ENCODE measurements at regions not wholly inside any gene's neighbourhood (a gene's known extent, or its start where the extent isn't known, plus 50 kb on each side); places are given as distances from the start of the nearest gene placed in this dataset.

DNA sequence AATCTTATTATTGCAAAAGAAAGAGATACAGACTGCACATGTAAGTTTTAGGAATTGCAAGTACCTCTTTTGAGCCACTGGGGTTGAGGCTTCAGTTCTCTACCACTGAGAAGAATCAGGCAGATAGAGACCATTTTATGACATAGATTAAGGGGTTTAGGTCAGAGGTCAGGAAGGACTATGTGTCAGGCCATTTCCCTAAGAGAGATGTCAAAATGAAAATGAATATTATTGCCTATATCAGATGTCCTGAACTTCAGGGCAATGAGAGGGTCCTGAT is 113.7 kb downstream of the GATA6 start:
- TF ChIP-seq TAF1 (IDR thresholded peaks at IDR 0.05; ENCODE audit: borderline replicate concordance, insufficient read depth, low read length) (no peak), SIN3A (IDR thresholded peaks at IDR 0.05; ENCODE audit: borderline replicate concordance, insufficient read depth, low read length) (no peak), FOXP2 (optimal IDR thresholded peaks at IDR 0.05; ENCODE audit: borderline replicate concordance, extremely low read depth, extremely low read length, insufficient read depth) (no peak), POLR2AphosphoS5 (IDR thresholded peaks at IDR 0.05; ENCODE audit: low read depth, low read length) (no peak)
- TF ChIP-seq, protein P1, sequence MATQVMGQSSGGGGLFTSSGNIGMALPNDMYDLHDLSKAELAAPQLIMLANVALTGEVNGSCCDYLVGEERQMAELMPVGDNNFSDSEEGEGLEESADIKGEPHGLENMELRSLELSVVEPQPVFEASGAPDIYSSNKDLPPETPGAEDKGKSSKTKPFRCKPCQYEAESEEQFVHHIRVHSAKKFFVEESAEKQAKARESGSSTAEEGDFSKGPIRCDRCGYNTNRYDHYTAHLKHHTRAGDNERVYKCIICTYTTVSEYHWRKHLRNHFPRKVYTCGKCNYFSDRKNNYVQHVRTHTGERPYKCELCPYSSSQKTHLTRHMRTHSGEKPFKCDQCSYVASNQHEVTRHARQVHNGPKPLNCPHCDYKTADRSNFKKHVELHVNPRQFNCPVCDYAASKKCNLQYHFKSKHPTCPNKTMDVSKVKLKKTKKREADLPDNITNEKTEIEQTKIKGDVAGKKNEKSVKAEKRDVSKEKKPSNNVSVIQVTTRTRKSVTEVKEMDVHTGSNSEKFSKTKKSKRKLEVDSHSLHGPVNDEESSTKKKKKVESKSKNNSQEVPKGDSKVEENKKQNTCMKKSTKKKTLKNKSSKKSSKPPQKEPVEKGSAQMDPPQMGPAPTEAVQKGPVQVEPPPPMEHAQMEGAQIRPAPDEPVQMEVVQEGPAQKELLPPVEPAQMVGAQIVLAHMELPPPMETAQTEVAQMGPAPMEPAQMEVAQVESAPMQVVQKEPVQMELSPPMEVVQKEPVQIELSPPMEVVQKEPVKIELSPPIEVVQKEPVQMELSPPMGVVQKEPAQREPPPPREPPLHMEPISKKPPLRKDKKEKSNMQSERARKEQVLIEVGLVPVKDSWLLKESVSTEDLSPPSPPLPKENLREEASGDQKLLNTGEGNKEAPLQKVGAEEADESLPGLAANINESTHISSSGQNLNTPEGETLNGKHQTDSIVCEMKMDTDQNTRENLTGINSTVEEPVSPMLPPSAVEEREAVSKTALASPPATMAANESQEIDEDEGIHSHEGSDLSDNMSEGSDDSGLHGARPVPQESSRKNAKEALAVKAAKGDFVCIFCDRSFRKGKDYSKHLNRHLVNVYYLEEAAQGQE (IDR thresholded peaks at IDR 0.05; ENCODE audit: insufficient read depth in 1 of 2, low read depth in 2 of 2, low read length in 2 of 2) = no peak

DNA sequence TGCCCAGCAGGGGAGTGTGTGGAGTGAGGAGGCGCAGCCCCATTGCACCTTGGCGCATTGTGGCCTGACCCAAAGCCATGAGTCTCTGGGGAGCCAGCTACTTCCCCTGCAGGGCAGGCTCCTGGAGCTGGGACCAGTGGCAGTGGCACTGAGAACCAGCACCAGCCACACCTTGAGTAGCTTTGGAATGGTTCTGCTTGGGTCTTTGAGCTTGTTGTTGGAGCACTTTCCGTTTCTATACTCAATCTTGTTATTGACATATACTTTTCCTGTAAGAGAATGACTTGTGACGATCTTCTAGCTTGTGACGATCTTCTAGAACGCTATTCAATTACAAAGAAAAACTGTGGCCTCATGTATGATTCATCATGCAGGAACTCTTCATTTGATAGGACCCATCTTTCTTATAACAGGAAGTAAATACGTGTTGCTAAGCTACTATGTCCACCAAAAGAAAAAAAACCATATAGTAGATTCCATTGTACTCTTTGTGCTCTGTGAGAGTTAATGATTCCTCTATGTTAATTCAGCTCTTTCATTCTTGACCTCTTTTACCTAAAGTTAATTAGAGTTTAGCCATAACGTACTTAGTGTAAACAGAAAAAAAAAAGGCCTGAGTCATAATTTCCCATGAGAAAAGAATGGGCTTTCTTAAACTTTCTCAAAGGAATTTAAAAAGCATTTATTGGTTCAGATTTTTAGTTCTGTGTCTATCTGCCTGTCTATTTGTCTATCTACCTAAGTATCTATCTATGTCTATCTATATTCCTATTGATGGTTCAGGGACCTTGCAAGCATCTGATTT is 113.1 kb downstream of the GATA6 start:
- no peak for TF ChIP-seq FOXP2 (optimal IDR thresholded peaks at IDR 0.05; ENCODE audit: borderline replicate concordance, extremely low read depth, extremely low read length, insufficient read depth)
- TF ChIP-seq, protein P1 (IDR thresholded peaks at IDR 0.05; ENCODE audit: insufficient read depth in 1 of 2, low read depth in 2 of 2, low read length in 2 of 2) = no peak
- no peak for TF ChIP-seq TAF1 (IDR thresholded peaks at IDR 0.05; ENCODE audit: borderline replicate concordance, insufficient read depth, low read length)

DNA sequence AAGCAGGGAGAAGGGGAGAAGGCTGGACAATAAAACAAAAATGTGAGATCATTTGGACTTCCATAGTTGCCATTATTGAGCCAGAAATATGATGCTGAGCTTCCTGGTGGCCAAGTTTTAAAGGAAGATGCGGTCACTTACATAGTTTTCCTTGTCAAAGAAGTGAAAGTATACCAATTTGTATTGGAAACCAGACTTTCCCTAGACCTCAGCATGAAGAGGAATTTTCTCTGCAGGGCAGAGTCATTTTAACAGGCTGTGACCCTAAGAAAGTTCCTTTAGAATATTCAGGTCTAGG is 111.0 kb downstream of the GATA6 start:
- TF ChIP-seq TAF1 (IDR thresholded peaks at IDR 0.05; ENCODE audit: borderline replicate concordance, insufficient read depth, low read length) (no peak), FOXP2 (optimal IDR thresholded peaks at IDR 0.05; ENCODE audit: borderline replicate concordance, extremely low read depth, extremely low read length, insufficient read depth) (no peak), SIN3A (IDR thresholded peaks at IDR 0.05; ENCODE audit: borderline replicate concordance, insufficient read depth, low read length) (no peak), POLR2AphosphoS5 (IDR thresholded peaks at IDR 0.05; ENCODE audit: low read depth, low read length) (no peak)
- TF ChIP-seq, protein P1 (IDR thresholded peaks at IDR 0.05; ENCODE audit: insufficient read depth in 1 of 2, low read depth in 2 of 2, low read length in 2 of 2) = no peak

DNA sequence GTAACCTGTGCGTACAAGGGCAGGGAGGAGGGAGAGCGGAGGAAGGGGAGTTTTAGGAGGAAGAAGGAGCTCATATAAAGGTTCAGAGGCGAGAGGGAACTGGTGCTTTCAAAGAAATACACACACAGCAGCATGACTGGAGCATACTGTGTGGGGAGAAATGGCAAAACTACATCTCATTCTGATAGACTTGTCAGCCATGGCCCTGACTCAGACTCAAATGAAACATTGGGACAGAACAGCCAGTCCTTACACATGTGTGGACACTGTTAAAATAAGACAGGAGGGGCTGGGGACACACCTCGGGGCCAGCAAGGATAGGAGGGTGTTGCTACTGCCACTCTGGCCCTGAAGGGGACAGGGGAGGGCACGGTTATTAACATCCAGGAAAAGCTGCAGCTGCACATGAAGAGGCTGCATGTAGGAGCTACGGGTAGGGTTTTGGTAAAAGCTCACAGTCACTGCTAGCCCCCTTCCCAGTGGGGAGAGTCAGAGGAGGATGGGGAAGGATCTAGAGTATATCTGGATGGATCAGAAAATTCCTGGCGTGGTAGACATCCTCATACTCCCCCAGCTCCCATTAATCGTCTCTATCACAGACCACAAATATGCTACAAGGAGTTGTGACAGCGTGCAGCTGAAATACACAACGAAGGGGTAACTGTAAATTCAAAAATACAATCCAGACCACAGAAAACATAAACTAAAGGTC is 110.5 kb downstream of the GATA6 start:
- TF ChIP-seq TAF1 (IDR thresholded peaks at IDR 0.05; ENCODE audit: borderline replicate concordance, insufficient read depth, low read length) (no peak), POLR2AphosphoS5 (IDR thresholded peaks at IDR 0.05; ENCODE audit: low read depth, low read length) (no peak), FOXP2 (optimal IDR thresholded peaks at IDR 0.05; ENCODE audit: borderline replicate concordance, extremely low read depth, extremely low read length, insufficient read depth) (no peak), SIN3A (IDR thresholded peaks at IDR 0.05; ENCODE audit: borderline replicate concordance, insufficient read depth, low read length) (no peak)
- TF ChIP-seq, protein P1 (IDR thresholded peaks at IDR 0.05; ENCODE audit: insufficient read depth in 1 of 2, low read depth in 2 of 2, low read length in 2 of 2) = no peak
